Cardiac muscle cell (in vitro differentiated cells and primary cell): ENCODE measurements at regions not wholly inside any gene's neighbourhood (a gene's known extent, or its start where the extent isn't known, plus 50 kb on each side); places are given as distances from the start of the nearest gene placed in this dataset.
"Not testable (repeated sequence)": the region's sequence is repeated elsewhere in the genome, so short reads cannot be mapped to it uniquely, and the experiment has no call there.

ENCODE experiments used
- DNase-seq, 2 donors: peaks; one replicate each; pipeline versions ENCODE4 v3.0.0 to v3.0.0-alpha.2; 2010 to 2017; ENCODE audit warnings: low read depth in 1 of 2, low spot score in 1 of 2
- H3K27ac ChIP-seq: fragments of 200-600 bp; sonication (generic); 2 replicates; pipeline ENCODE4 v1.5.1; 2016
- H3K27me3 ChIP-seq: fragments of 200-600 bp; sonication (generic); 2 replicates; pipeline ENCODE4 v1.6.0; 2016; ENCODE audit warnings: control low read depth
- H3K36me3 ChIP-seq: fragments of 200-600 bp; sonication (generic); 2 replicates; pipeline ENCODE4 v1.5.1; 2016; ENCODE audit warnings: control low read depth
- H3K4me1 ChIP-seq: fragments of 200-600 bp; sonication (generic); 2 replicates; pipeline ENCODE4 v1.8.1; 2017; ENCODE audit warnings: low read depth, mild to moderate bottlenecking, mixed run types
- H3K4me3 ChIP-seq: fragments of 200-600 bp; sonication (generic); 2 replicates; pipeline ENCODE4 v1.5.1; 2016; ENCODE audit warnings: mild to moderate bottlenecking
- H3K9me3 ChIP-seq: fragments of 200-600 bp; sonication (generic); 2 replicates; pipeline ENCODE4 v1.5.1; 2017; ENCODE audit warnings: low read depth, mild to moderate bottlenecking, control low read depth
- CTCF ChIP-seq: IDR thresholded peaks from 2 replicates; pipeline ENCODE4 v1.5.1; 2012; ENCODE audit warnings: low read depth, mild to moderate bottlenecking, low read length

GRCh38 chr5:107726896-107727295, 56.2 kb upstream of the EFNA5 start:
- no peaks in the 10 kb centered on the region for H3K4me1 ChIP-seq
- H3K27ac ChIP-seq = no peak overlapping the region
- no peak for DNase-seq
- no peak overlapping the region for H3K4me3 ChIP-seq
- peaks cover 8% of the 10 kb centered on the region for H3K27me3 ChIP-seq
- H3K36me3 ChIP-seq = no peaks in the 10 kb centered on the region
- no peak for TF ChIP-seq CTCF
- no peaks in the 10 kb centered on the region for H3K9me3 ChIP-seq

- peaks cover 8% of the 10 kb centered on the region for H3K27me3 ChIP-seq
- no peak for DNase-seq
- H3K4me3 ChIP-seq = no peak overlapping the region
- H3K27ac ChIP-seq = no peak overlapping the region
- no peaks in the 10 kb centered on the region for H3K9me3 ChIP-seq
- H3K4me1 ChIP-seq = no peaks in the 10 kb centered on the region
- no peaks in the 10 kb centered on the region for H3K36me3 ChIP-seq
- no peak for TF ChIP-seq CTCF
Measured at GRCh38 chr5:107724642-107725041, 53.9 kb upstream of the EFNA5 start.

- H3K4me3 ChIP-seq, H3K27ac ChIP-seq, H3K4me1 ChIP-seq, H3K9me3 ChIP-seq, H3K27me3 ChIP-seq, DNase-seq, H3K36me3 ChIP-seq: not testable (repeated sequence)
Measured at GRCh38 chr5:107721241-107721640, 50.5 kb upstream of the EFNA5 start.
